Body of pancreas (tissue), 4 donors: ENCODE measurements at regions not wholly inside any gene's neighbourhood (a gene's known extent, or its start where the extent isn't known, plus 50 kb on each side); places are given as distances from the start of the nearest gene placed in this dataset.

Experiments
- CTCF ChIP-seq, 7 experiments: fragments of 450-650 bp in 4 of 7; fragments of 200-600 bp in 3 of 7; sonication (generic) in 3 of 7; IDR thresholded peaks; one replicate each; pipeline ENCODE4 v1.5.1; 2016 to 2019; ENCODE audit warnings: antibody characterized with exemption in 7 of 7
- POLR2A ChIP-seq, 3 donors: fragments of 450-650 bp; IDR thresholded peaks; one replicate each; pipeline ENCODE4 v1.6.1; 2016; ENCODE audit warnings: antibody characterized with exemption in 3 of 3, mild to moderate bottlenecking in 2 of 3

DNA sequence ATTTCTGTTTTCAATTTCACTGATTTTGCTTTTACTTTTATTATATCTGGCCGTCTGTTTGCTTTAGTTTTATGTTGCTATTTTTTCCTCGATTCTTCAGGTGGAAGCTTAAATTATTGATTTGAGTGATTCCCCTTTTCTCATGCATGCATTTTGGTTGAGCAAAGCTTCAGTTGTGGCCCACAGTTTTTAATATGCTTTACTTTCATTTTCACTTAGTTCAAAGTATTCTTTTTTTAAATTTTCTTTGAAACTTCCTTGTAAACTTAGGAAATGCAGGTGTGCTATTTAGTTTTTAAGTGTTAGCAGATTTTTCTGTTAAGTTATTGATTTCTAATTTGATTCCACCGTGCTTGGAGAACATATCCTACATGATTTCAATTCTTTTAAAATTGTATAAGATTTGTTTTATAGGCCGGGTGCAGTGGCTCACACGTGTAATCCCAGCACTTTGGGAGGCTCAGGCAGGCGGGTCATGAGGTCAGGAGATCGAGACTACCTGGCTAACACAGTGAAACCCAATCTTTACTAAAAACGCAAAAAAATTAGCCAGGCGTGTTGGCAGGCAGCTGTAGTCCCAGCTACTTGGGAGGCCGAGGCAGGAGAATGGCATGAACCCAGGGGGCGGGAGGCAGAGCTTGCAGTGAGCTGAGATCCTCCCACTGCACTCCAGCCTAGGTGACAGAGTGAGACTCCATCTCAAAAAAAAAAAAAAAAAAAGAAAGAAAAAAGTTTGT is 531.2 kb downstream of the KIF2B start:
- TF ChIP-seq CTCF (IDR thresholded peaks at IDR 0.05) (no peak), POLR2A (IDR thresholded peaks at IDR 0.05) (no peak)
